Esophagus muscularis mucosa (tissue), 4 donors: ENCODE measurements at regions not wholly inside any gene's neighbourhood (a gene's known extent, or its start where the extent isn't known, plus 50 kb on each side); places are given as distances from the start of the nearest gene placed in this dataset.
"Not testable (repeated sequence)": the region's sequence is repeated elsewhere in the genome, so short reads cannot be mapped to it uniquely, and the experiment has no call there.

Source experiments
- CTCF ChIP-seq, 3 experiments: fragments of 200-600 bp in 2 of 3; fragments of 450-650 bp in 1 of 3; sonication (generic) in 2 of 3; IDR thresholded peaks; one replicate each; pipeline ENCODE4 v1.5.1; 2017 to 2019; ENCODE audit warnings: antibody characterized with exemption in 3 of 3, mild to moderate bottlenecking in 2 of 3, moderate library complexity in 1 of 3
- EP300 ChIP-seq: sonication (generic); formaldehyde crosslinking; IDR thresholded peaks from one replicate; pipeline ENCODE4 v1.6.1; 2017; ENCODE audit warnings: antibody characterized with exemption
- POLR2A ChIP-seq: fragments of 450-650 bp; IDR thresholded peaks from one replicate; pipeline ENCODE4 v1.6.1; 2017; ENCODE audit warnings: antibody characterized with exemption, moderate library complexity, mild to moderate bottlenecking, low read depth
- POLR2AphosphoS5 ChIP-seq, 2 donors: sonication (generic); formaldehyde crosslinking; IDR thresholded peaks; one replicate each; pipeline ENCODE4 v1.6.1; 2017; ENCODE audit warnings: antibody characterized with exemption in 2 of 2

DNA sequence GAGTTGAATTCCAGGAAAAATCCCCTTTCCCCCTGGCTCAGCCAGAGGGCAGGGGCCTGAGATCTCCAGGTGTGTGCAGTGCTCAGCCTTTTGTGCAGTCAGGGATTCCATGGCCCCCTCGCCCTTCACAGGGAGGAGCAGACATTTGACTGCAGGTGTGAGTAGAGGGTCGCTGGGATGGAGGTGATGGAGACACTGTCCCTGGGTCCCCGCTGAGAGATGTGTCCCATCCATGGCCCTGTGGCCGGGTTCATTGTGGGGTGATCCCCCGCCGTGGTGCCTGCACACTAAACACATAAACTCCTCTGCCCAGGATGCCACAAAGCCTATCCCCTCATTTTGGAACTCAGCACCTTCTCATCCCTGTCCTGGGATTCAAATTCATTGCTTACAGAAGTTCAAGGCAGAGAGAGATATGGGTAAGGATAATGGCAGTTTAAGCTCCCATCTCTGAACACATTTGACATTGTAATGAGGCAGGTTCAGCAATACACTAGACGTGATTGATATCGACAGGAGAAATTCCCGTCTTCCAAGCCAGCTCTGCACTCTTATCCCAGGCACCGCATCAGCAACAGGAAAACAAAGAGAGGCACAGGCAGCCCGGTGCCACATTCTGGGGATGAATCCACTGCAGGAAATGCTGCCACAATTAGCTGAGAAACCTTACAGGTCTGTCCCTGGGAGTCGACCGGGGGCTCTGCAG lies 55.3 kb upstream of the SFSWAP start:
- not testable (repeated sequence) for TF ChIP-seq CTCF (IDR thresholded peaks at IDR 0.05); POLR2AphosphoS5 (IDR thresholded peaks at IDR 0.05); POLR2A; EP300
